Upper lobe of right lung (tissue), 1 donor: ENCODE measurements at regions not wholly inside any gene's neighbourhood (a gene's known extent, or its start where the extent isn't known, plus 50 kb on each side); places are given as distances from the start of the nearest gene placed in this dataset.

Experiments
- ATAC-seq: fragments of 200-7000 bp; cut with Tn5 transposase; one replicate; pipeline ENCODE4 v1.9.1; 2020; ENCODE audit warnings: mild to moderate bottlenecking, moderate library complexity
- DNase-seq: peaks from one replicate; pipeline ENCODE4 v3.0.0-alpha.2; 2020
- H3K27ac ChIP-seq: fragments of 200-600 bp; one replicate; pipeline ENCODE4 v1.8.0; 2022
- H3K27me3 ChIP-seq: fragments of 200-600 bp; one replicate; pipeline ENCODE4 v1.8.0; 2022; ENCODE audit warnings: mild to moderate bottlenecking
- H3K36me3 ChIP-seq: fragments of 200-600 bp; one replicate; pipeline ENCODE4 v1.8.0; 2022
- H3K4me1 ChIP-seq: fragments of 200-600 bp; one replicate; pipeline ENCODE4 v1.8.0; 2022
- H3K4me3 ChIP-seq: fragments of 200-600 bp; one replicate; pipeline ENCODE4 v1.8.0; 2022; ENCODE audit warnings: mild to moderate bottlenecking
- H3K9me3 ChIP-seq: fragments of 200-600 bp; one replicate; pipeline ENCODE4 v1.8.0; 2022
- intact Hi-C: fragments of 100-400 bp; cut with DNase I; formaldehyde crosslinking; loops from one replicate; pipeline ENCODE4 v1.11.0; 2022
- TF ChIP-seq, protein P1 (sequence below): fragments of 200-600 bp; IDR thresholded peaks from one replicate; pipeline ENCODE4 v1.8.0; 2022; ENCODE audit warnings: antibody characterized with exemption
- donor health status: DM: no; HTN: yes; CAD: no; lungs with severe emphysema.

DNA sequence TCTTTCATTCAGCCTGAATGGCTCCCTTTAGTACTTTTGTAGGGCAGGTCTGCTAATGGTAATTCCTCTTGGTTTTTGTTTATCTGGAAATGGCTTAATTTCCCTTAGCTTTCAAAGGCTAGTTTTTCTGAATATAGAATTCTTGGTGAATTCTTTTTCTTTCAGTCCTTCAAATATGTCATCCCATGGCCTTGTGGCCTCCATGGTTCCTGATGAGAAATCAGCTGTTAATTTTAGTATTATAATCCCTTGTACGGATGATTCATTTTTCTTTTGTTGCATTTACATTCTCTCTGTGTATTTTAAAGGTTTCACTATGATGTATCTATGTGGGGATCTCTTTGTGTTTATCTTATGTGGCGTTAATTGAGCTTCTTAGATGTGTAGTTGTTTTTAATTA lies 179.6 kb upstream of the ARG1 start:
- no peaks in the 10 kb centered on the region for H3K36me3 ChIP-seq
- no peaks in the 10 kb centered on the region for H3K9me3 ChIP-seq
- DNase-seq (no peak), ATAC-seq (no peak)
- H3K27ac ChIP-seq = no peak overlapping the region
- H3K27me3 ChIP-seq = no peaks in the 10 kb centered on the region
- H3K4me3 ChIP-seq = no peak overlapping the region
- TF ChIP-seq, protein P1, sequence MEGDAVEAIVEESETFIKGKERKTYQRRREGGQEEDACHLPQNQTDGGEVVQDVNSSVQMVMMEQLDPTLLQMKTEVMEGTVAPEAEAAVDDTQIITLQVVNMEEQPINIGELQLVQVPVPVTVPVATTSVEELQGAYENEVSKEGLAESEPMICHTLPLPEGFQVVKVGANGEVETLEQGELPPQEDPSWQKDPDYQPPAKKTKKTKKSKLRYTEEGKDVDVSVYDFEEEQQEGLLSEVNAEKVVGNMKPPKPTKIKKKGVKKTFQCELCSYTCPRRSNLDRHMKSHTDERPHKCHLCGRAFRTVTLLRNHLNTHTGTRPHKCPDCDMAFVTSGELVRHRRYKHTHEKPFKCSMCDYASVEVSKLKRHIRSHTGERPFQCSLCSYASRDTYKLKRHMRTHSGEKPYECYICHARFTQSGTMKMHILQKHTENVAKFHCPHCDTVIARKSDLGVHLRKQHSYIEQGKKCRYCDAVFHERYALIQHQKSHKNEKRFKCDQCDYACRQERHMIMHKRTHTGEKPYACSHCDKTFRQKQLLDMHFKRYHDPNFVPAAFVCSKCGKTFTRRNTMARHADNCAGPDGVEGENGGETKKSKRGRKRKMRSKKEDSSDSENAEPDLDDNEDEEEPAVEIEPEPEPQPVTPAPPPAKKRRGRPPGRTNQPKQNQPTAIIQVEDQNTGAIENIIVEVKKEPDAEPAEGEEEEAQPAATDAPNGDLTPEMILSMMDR = no peak
- H3K4me1 ChIP-seq = no peaks in the 10 kb centered on the region
- intact Hi-C loops = no loop called here

DNA sequence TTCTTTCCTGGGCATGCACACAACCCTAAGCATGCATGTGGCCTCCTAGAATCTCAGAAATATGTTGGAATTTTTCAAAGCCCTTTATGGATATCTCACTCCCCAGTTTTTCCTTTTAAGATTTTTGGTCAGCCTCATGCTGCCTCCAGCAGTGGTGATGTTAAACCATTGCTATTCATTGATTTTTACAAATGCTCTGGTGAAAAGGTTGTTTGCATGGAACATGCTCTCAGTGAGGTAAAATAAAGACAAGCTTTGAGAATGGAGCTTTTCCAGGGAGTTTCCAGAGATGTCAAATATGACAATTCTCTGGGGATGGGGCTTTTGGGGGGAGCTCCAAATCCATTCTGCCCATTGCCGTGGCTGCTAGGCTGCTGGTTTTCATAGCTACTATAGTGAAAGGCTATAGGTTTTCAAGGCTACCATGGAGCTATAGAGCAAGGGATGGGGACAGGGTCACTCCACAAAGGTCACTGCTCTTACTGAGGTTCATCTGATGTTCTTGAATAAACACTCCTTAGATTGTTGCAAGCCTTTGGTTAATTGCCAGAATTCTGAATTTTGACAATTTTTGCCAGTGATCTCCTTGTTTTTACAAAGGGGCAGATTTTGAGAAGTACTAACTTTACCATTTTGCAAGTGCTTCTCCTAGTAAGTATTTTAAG lies 178.1 kb upstream of the ARG1 start:
- intact Hi-C loops = no loop called here
- Histone ChIP-seq H3K27me3 (no peaks in the 10 kb centered on the region), H3K9me3 (no peaks in the 10 kb centered on the region), H3K4me1 (no peaks in the 10 kb centered on the region), H3K36me3 (no peaks in the 10 kb centered on the region), H3K27ac (no peak overlapping the region), H3K4me3 (no peak overlapping the region)
- no peak for DNase-seq
- no peak for ATAC-seq
- TF ChIP-seq, protein P1 = no peak

DNA sequence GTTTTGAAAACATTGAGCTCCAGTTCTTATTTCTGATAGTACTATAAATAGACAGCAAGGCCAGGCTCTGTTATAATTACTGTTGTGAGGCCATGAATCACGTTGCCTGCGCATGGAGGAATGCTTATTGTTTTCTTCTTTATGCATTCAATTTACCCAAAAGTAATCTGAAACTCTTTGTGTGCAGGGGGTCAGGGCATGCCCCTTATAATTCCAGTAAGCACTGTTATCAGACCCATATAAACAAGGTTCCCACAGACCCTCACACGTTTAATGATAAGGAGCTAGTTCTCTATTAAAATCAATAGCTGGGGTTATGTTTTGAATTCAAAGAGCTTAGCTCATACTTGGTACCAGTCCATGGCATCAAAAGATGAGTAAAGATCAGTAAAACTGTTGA lies 174.8 kb upstream of the ARG1 start:
- intact Hi-C loops = no loop called here
- H3K27me3 ChIP-seq = no peaks in the 10 kb centered on the region
- H3K4me3 ChIP-seq = no peak overlapping the region
- DNase-seq (no peak), ATAC-seq (no peak)
- no peaks in the 10 kb centered on the region for H3K36me3 ChIP-seq
- no peak overlapping the region for H3K27ac ChIP-seq
- TF ChIP-seq, protein P1 = no peak
- no peaks in the 10 kb centered on the region for H3K4me1 ChIP-seq
- H3K9me3 ChIP-seq = peaks cover 6% of the 10 kb centered on the region

DNA sequence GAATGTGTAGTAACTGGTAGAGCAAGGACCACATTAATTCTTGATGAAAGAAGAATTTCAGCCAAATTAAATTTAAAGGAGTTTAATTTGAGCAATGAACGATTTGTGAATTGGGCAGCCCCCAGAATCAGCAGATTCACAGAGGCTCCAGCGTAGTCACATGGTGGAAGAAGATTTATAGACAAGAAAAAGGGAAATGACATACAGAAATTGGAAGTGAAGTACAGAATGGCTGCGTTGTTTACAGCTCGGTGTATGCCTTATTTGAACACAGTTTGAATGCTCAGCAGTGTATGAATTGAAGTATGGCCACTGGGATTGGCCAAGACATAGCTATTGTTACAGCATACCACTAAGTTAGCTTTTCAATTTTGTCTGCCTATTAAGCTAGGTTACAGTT lies 173.6 kb upstream of the ARG1 start:
- no peak for ATAC-seq
- Histone ChIP-seq H3K27me3 (no peaks in the 10 kb centered on the region), H3K4me1 (no peaks in the 10 kb centered on the region), H3K36me3 (no peaks in the 10 kb centered on the region), H3K4me3 (no peak overlapping the region), H3K9me3 (peaks cover 6% of the 10 kb centered on the region), H3K27ac (no peak overlapping the region)
- TF ChIP-seq, protein P1 = no peak
- intact Hi-C loops = no loop called here
- DNase-seq = no peak

DNA sequence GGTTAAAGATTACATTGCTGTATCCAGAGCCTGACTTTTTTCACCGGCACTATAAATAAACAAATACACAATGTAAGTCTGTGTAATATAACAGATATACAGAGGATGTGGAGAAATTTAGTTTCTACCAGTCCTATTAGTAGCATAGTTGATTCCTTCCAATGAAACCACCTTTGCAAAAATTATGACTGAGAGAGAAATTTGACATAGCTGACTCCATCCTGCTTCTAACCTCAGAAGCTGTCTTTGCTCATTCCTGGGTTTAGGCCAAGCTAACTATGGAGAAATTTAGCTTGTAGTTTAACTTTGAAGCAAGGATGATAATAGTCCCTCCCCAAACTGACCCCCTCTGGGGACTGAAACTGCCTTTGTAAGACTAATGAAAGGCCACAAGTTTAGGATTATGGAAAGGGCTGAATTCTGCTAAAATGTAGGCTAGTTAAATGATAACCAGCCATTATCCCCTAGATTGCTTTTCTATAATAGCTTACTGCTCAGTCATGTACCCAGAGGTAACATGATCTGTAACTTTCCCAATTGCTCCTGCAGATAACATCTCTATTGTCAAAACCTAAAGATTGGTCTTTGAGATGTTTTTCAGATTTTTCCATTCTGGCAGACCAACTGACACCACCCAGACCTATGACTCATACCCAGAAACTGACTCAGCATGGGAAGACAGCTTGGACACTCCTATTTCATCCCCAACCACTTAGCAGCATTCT lies 172.8 kb upstream of the ARG1 start:
- Histone ChIP-seq H3K9me3 (peaks cover 6% of the 10 kb centered on the region), H3K36me3 (no peaks in the 10 kb centered on the region), H3K4me3 (no peak overlapping the region), H3K27me3 (no peaks in the 10 kb centered on the region), H3K27ac (no peak overlapping the region), H3K4me1 (no peaks in the 10 kb centered on the region)
- ATAC-seq = no peak
- TF ChIP-seq, protein P1 = no peak
- DNase-seq = no peak
- intact Hi-C loops = no loop called here
